C4-2B (cell line): ENCODE measurements at regions not wholly inside any gene's neighbourhood (a gene's known extent, or its start where the extent isn't known, plus 50 kb on each side); places are given as distances from the start of the nearest gene placed in this dataset.

Source experiments
- CTCF ChIP-seq: fragments of 450-650 bp; conservative IDR thresholded peaks from 2 replicates; pipeline ENCODE4 v1.5.1; 2017; ENCODE audit warnings: mild to moderate bottlenecking
- ZFX ChIP-seq: fragments of 450-650 bp; IDR thresholded peaks from 2 replicates; pipeline ENCODE4 v1.6.1; 2017

- TF ChIP-seq CTCF (no peak), ZFX (no peak)
These were observed 331.9 kb downstream of the FOXL1 start for GRCh38 chr16:86910161-86910769.
